Activated T-helper 1 cell treated with anti-CD3 and anti-CD28 coated beads, Interleukin-12 subunit alpha, Interleukin-12 subunit beta, Interleukin-2, Interleukin-4 antibody, amounts not matched to agents 30 ng/mL and 10 ng/mL and 1 ng/mL, durations not matched to agents 14 hours and 24 hours and 36 hours (primary cell): ENCODE measurements at regions not wholly inside any gene's neighbourhood (a gene's known extent, or its start where the extent isn't known, plus 50 kb on each side); places are given as distances from the start of the nearest gene placed in this dataset.

Experiments
- DNase-seq: peaks from one replicate; pipeline ENCODE4 v3.0.0; 2021; ENCODE audit warnings: low spot score
- H3K27ac Mint-ChIP-seq: one replicate; pipeline ENCODE4 v1.8.0; 2021; ENCODE audit warnings: mild to moderate bottlenecking, mixed read lengths
- H3K27me3 Mint-ChIP-seq: one replicate; pipeline ENCODE4 v1.8.0; 2022; ENCODE audit warnings: mild to moderate bottlenecking, moderate library complexity, mixed read lengths; ENCODE audit not compliant: insufficient read depth
- H3K36me3 Mint-ChIP-seq: one replicate; pipeline ENCODE4 v1.8.0; 2021; ENCODE audit warnings: low read depth, mixed read lengths
- H3K4me1 Mint-ChIP-seq: one replicate; pipeline ENCODE4 v1.8.0; 2021; ENCODE audit warnings: low read depth, mixed read lengths
- H3K4me3 Mint-ChIP-seq: one replicate; pipeline ENCODE4 v1.8.0; 2021; ENCODE audit warnings: mild to moderate bottlenecking, moderate library complexity, mixed read lengths
- H3K9me3 Mint-ChIP-seq: one replicate; pipeline ENCODE4 v1.8.0; 2021; ENCODE audit warnings: mixed read lengths
- intact Hi-C: fragments of 100-400 bp; cut with micrococcal nuclease; formaldehyde crosslinking; loops from one replicate; pipeline ENCODE4 v1.15.1; 2024

DNA sequence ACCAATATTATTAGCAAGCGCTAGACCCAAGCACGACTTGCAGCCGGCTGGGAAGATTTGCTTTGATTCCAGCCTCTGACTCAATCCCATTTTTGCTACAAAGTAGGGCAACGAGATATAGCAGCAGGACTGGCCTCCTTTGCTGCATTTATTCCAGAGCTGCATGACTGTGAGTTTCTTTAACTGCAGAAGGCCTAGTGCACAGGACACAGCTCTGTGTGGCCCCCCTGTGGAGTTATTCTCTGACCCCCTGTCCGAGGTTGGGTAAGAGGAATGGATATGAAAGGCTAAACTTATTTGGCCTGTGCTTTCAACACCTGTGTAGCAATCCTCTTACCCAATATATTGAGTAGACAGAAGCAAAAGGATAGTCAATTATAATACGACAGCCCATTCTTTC, 133.3 kb upstream of the SPTLC3 start:
- no peak overlapping the region for H3K4me3 Mint-ChIP-seq
- no peaks in the 10 kb centered on the region for H3K36me3 Mint-ChIP-seq
- DNase-seq = no peak
- no peaks in the 10 kb centered on the region for H3K4me1 Mint-ChIP-seq
- intact Hi-C loops = no loop called here
- H3K9me3 Mint-ChIP-seq = no peaks in the 10 kb centered on the region
- H3K27ac Mint-ChIP-seq = no peak overlapping the region
- H3K27me3 Mint-ChIP-seq = peaks cover 1% of the 10 kb centered on the region

GRCh38 chr20:12882832-12883506, 125.8 kb upstream of the SPTLC3 start:
- Mint-ChIP-seq H3K9me3 (no peaks in the 10 kb centered on the region), H3K27me3 (peaks cover 7% of the 10 kb centered on the region), H3K36me3 (no peaks in the 10 kb centered on the region), H3K27ac (no peak overlapping the region), H3K4me3 (no peak overlapping the region), H3K4me1 (no peaks in the 10 kb centered on the region)
- DNase-seq = no peak
- intact Hi-C loops = no loop called here

GRCh38 chr20:12883507-12883885, 125.3 kb upstream of the SPTLC3 start:
- Mint-ChIP-seq H3K4me1 (no peaks in the 10 kb centered on the region), H3K9me3 (no peaks in the 10 kb centered on the region), H3K4me3 (no peak overlapping the region), H3K27me3 (peaks cover 7% of the 10 kb centered on the region), H3K27ac (no peak overlapping the region), H3K36me3 (no peaks in the 10 kb centered on the region)
- DNase-seq = no peak
- intact Hi-C loops = no loop called here

DNA sequence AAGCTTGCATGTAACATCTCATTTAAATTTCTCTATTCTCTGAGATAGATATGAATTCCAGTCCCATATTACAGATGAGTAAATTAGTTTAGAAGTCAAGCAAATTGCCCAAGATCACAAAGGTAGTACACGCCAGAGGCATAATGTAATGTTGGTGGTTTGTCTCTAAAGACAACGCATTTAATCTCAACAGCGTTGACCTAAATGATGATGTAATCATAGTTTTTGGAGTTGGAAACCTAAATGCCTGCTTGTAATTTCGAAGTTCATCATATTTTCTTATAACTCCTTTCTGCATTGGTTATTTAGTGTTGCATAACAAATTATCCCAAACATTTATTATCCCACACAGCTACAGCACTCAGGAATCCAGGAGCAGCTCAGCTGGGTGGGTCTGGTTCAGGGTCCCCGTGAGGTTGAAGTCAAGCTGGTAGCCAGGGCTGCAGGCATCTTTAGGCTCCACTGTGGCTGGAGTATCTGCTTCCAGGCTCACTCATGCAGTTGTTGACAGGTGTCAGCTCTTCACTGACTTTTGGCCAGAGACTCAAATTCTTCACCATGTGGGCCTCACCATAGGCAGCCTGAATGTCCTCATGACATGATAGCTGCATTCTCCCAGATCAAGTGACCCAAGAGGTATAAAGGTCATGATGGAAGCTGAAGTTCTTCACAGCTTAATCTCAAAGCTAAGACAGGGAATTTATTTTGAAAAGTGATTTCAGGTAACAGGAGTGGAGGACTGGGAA, 122.0 kb upstream of the SPTLC3 start:
- Mint-ChIP-seq H3K9me3 (peaks cover 4% of the 10 kb centered on the region), H3K4me1 (no peaks in the 10 kb centered on the region), H3K4me3 (no peak overlapping the region), H3K36me3 (no peaks in the 10 kb centered on the region), H3K27ac (no peak overlapping the region), H3K27me3 (peaks cover 3% of the 10 kb centered on the region)
- intact Hi-C loops = no loop called here
- no peak for DNase-seq

- DNase-seq = no peak
- intact Hi-C loops = no loop called here
- H3K9me3 Mint-ChIP-seq = peaks cover 4% of the 10 kb centered on the region
- H3K4me3 Mint-ChIP-seq = no peak overlapping the region
- no peaks in the 10 kb centered on the region for H3K36me3 Mint-ChIP-seq
- no peak overlapping the region for H3K27ac Mint-ChIP-seq
- H3K27me3 Mint-ChIP-seq = no peaks in the 10 kb centered on the region
- H3K4me1 Mint-ChIP-seq = no peaks in the 10 kb centered on the region
Observed at GRCh38 chr20:12891643-12892042, 117.1 kb upstream of the SPTLC3 start.

DNA sequence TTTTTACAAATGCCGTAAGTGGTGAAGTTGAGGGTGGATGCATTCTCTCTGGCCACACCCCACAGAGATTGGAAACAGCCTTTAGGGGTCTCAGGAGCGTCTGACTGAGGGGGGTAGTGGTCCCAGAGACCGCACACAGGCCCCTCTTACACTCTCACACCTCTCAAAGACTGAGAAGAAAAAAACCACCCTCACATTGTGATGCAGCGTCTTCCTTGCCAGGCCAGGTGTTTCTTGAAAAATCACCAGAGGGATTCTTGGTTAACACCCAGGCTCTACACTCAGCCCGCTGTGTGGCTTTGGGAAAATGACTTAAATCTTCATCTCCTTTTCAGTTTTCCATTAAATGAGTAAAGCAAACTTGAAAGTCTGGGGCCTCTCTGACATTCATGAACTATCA, 115.8 kb upstream of the SPTLC3 start:
- peaks cover 4% of the 10 kb centered on the region for H3K9me3 Mint-ChIP-seq
- no peaks in the 10 kb centered on the region for H3K27me3 Mint-ChIP-seq
- no peak for DNase-seq
- no peak overlapping the region for H3K4me3 Mint-ChIP-seq
- intact Hi-C loops = no loop called here
- no peak overlapping the region for H3K27ac Mint-ChIP-seq
- no peaks in the 10 kb centered on the region for H3K4me1 Mint-ChIP-seq
- no peaks in the 10 kb centered on the region for H3K36me3 Mint-ChIP-seq

DNA sequence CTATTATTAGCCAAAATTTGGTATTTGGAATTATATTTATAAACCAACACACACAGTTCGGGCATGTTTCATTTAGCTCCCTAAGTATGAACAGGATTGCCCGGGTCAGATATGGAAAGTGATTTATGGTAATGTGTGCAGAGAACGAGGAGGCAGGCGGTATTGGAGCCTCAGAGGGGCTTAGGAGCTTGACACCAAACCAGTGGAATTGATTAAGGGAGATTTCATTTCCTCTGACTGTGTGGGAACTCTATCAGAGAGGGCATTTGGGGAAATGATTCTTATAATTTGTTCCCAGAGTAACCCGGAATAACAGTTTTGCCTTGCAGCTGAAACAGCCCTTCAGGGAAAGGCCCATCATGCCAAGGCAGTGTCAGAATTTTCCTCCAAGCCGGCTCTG, 115.1 kb upstream of the SPTLC3 start:
- Mint-ChIP-seq H3K27me3 (no peaks in the 10 kb centered on the region), H3K4me3 (no peak overlapping the region)
- intact Hi-C loops = no loop called here

DNA sequence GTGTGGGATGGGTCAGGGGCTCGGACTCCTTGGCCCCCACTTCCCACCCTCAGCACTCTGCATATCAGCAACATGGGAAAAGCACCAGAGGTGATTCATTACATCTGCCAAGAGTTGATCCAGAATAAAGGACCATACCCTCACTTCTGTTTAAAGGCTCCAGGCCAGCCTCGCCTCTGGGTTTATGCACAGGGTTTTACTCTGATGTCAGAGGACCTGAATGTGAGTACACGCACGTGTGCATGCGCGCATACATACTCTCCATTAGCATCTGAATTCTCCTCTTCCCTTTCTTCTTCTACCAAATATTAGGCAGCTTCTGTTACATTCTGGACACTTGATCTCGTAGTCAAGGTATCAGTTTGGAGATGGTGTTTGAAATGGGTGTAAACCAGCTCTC, 114.7 kb upstream of the SPTLC3 start:
- DNase-seq = no peak
- peaks cover 4% of the 10 kb centered on the region for H3K9me3 Mint-ChIP-seq
- no peaks in the 10 kb centered on the region for H3K36me3 Mint-ChIP-seq
- intact Hi-C loops = no loop called here
- H3K4me3 Mint-ChIP-seq = no peak overlapping the region
- no peaks in the 10 kb centered on the region for H3K27me3 Mint-ChIP-seq
- H3K27ac Mint-ChIP-seq = no peak overlapping the region
- H3K4me1 Mint-ChIP-seq = no peaks in the 10 kb centered on the region

More for the DNA sequence above, 115.1 kb upstream of the SPTLC3 start:
- H3K36me3 Mint-ChIP-seq = no peaks in the 10 kb centered on the region
- DNase-seq = no peak
- no peak overlapping the region for H3K27ac Mint-ChIP-seq
- H3K4me1 Mint-ChIP-seq = no peaks in the 10 kb centered on the region
- H3K9me3 Mint-ChIP-seq = peaks cover 4% of the 10 kb centered on the region

GRCh38 chr20:12896180-12896579, 112.6 kb upstream of the SPTLC3 start:
- intact Hi-C loops = no loop called here
- no peak for DNase-seq
- Mint-ChIP-seq H3K4me3 (no peak overlapping the region), H3K27me3 (no peaks in the 10 kb centered on the region), H3K27ac (no peak overlapping the region), H3K4me1 (no peaks in the 10 kb centered on the region), H3K9me3 (peaks cover 2% of the 10 kb centered on the region), H3K36me3 (no peaks in the 10 kb centered on the region)

- H3K4me1 Mint-ChIP-seq = no peaks in the 10 kb centered on the region
- intact Hi-C loops = no loop called here
- no peaks in the 10 kb centered on the region for H3K36me3 Mint-ChIP-seq
Observed at GRCh38 chr20:12902992-12903391, 105.8 kb upstream of the SPTLC3 start.

DNA sequence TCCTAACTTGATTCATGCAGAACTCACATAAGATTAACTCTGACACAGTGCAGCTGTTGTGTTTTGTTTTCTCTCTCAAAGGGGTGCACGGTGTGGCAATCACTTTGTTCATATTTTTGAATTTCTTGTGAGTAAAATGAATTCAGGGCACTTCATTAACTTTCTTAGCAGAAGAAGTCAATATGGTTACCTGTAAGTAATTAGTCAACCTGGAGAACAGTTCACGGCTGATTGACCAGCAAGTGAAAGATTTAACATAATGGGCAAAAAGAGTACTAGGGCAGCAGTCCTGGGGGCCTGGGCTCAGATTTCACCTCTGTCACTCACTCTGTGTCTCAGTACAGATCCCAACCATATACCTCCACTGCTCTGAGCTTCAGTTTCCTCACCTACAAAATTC, 102.4 kb upstream of the SPTLC3 start:
- Mint-ChIP-seq H3K36me3 (no peaks in the 10 kb centered on the region), H3K27me3 (peaks cover 3% of the 10 kb centered on the region), H3K4me1 (no peaks in the 10 kb centered on the region), H3K9me3 (no peaks in the 10 kb centered on the region), H3K27ac (no peak overlapping the region), H3K4me3 (no peak overlapping the region)
- DNase-seq = no peak
- intact Hi-C loops = no loop called here

More at GRCh38 chr20:12902992-12903391, 105.8 kb upstream of the SPTLC3 start:
- no peak for DNase-seq
- H3K27me3 Mint-ChIP-seq = no peaks in the 10 kb centered on the region
- H3K9me3 Mint-ChIP-seq = no peaks in the 10 kb centered on the region
- H3K4me3 Mint-ChIP-seq = no peak overlapping the region
- no peak overlapping the region for H3K27ac Mint-ChIP-seq

GRCh38 chr20:12911372-12911771, 97.4 kb upstream of the SPTLC3 start:
- H3K9me3 Mint-ChIP-seq = no peaks in the 10 kb centered on the region
- no peak overlapping the region for H3K4me3 Mint-ChIP-seq
- peaks cover 10% of the 10 kb centered on the region for H3K27me3 Mint-ChIP-seq
- no peak for DNase-seq
- H3K27ac Mint-ChIP-seq = no peak overlapping the region
- H3K4me1 Mint-ChIP-seq = no peaks in the 10 kb centered on the region
- no peaks in the 10 kb centered on the region for H3K36me3 Mint-ChIP-seq
- intact Hi-C loops = no loop called here

DNA sequence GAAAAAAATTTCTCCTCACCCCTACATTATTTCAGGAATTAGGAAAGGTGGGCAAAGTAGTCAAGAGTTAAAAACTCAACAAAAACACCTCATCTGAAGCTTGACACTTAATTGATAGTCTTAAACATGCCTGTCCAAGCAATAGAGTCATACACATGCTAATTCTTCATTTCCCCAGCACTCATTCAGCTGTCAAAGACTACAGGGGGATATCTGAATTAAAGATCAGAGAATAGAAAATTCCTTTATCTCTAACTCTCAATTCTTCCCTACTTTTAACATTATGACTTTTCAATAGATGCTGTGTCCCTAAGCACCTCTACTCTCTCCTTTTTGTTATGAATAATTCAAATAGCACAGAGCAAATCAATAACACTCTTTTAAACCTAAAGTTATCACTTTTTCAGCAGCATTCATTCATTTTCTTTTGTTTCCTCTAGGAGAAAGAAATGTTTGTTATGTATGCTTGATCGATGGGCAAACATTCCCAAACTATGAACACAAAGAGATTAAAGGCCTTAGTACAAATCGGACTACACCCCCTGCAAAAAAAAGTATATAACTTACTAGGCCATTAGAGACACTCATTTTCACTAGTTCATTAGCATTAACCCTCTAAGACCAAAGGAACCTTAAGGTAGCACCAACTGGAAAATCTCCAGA, 94.9 kb upstream of the SPTLC3 start:
- Mint-ChIP-seq H3K36me3 (no peaks in the 10 kb centered on the region), H3K4me3 (no peak overlapping the region), H3K4me1 (no peaks in the 10 kb centered on the region), H3K27ac (no peak overlapping the region), H3K9me3 (no peaks in the 10 kb centered on the region), H3K27me3 (peaks cover 8% of the 10 kb centered on the region)
- intact Hi-C loops = no loop called here
- DNase-seq = no peak
